CD4-positive, alpha-beta T cell (primary cell): ENCODE measurements at regions not wholly inside any gene's neighbourhood (a gene's known extent, or its start where the extent isn't known, plus 50 kb on each side); places are given as distances from the start of the nearest gene placed in this dataset.

Experiments used
- ATAC-seq: fragments of 200-7000 bp; cut with Tn5 transposase; one replicate; pipeline ENCODE4 v1.10.0; 2022; ENCODE audit warnings: mild to moderate bottlenecking; ENCODE audit not compliant: poor library complexity
- CTCF ChIA-PET: fragments of 350-600 bp; sonication (Branson Sonifier 250); formaldehyde crosslinking; loops from one replicate; lab custom pipeline; 2021; ENCODE audit warnings: antibody characterized with exemption, inconsistent platforms; lab: Charles Lee
- POLR2A ChIA-PET: fragments of 350-600 bp; sonication (Branson Sonifier 250); formaldehyde crosslinking; loops from one replicate; lab custom pipeline; 2021; ENCODE audit warnings: antibody characterized with exemption, inconsistent platforms; lab: Charles Lee
- DNase-seq, 14 experiments: peaks; one replicate each; pipeline ENCODE4 v3.0.0-alpha.2; 2013 to 2020; ENCODE audit warnings: mixed read lengths in 2 of 14
- H3K27ac ChIP-seq, 2 donors: one replicate each; pipeline versions ENCODE4 v1.5.1 to v1.7.0; 2013; ENCODE audit warnings: low read length in 2 of 2, low read depth in 1 of 2, mild to moderate bottlenecking in 1 of 2
- H3K27me3 ChIP-seq, 2 experiments: 1 replicate in 1 of 2; 2 replicates in 1 of 2; pipeline versions ENCODE4 v1.6.1 to v1.7.0; 2013; ENCODE audit warnings: low read length in 2 of 2, control low read depth in 1 of 2, mild to moderate bottlenecking in 1 of 2, moderate library complexity in 1 of 2; ENCODE audit not compliant: insufficient read depth in 2 of 2, control insufficient read depth in 1 of 2
- H3K36me3 ChIP-seq: one replicate; pipeline ENCODE4 v1.6.1; 2013; ENCODE audit warnings: low read length, control low read depth; ENCODE audit not compliant: insufficient read depth
- H3K4me1 ChIP-seq: one replicate; pipeline ENCODE4 v1.6.1; 2013; ENCODE audit warnings: low read length, control low read depth; ENCODE audit not compliant: insufficient read depth
- H3K4me3 ChIP-seq: one replicate; pipeline ENCODE4 v1.5.1; 2013; ENCODE audit warnings: mild to moderate bottlenecking, low read length, moderate library complexity
- H3K9me3 ChIP-seq, 2 experiments: 1 replicate in 1 of 2; 2 replicates in 1 of 2; pipeline versions ENCODE4 v1.6.1 to v1.7.0; 2013; ENCODE audit warnings: low read length in 2 of 2, mild to moderate bottlenecking in 2 of 2, control low read depth in 1 of 2, moderate library complexity in 1 of 2; ENCODE audit not compliant: control insufficient read depth in 1 of 2, insufficient read depth in 1 of 2
- H3K27ac Mint-ChIP-seq: one replicate; pipeline ENCODE4 v1.8.0; 2020; ENCODE audit warnings: mixed read lengths
- H3K27me3 Mint-ChIP-seq: one replicate; pipeline ENCODE4 v1.8.0; 2021; ENCODE audit warnings: mixed read lengths
- H3K36me3 Mint-ChIP-seq: one replicate; pipeline ENCODE4 v1.8.0; 2021; ENCODE audit warnings: low read depth, mixed read lengths
- H3K4me1 Mint-ChIP-seq: one replicate; pipeline ENCODE4 v1.8.0; 2021; ENCODE audit warnings: low read depth, mixed read lengths
- H3K4me3 Mint-ChIP-seq: one replicate; pipeline ENCODE4 v1.8.0; 2020; ENCODE audit warnings: mild to moderate bottlenecking, mixed read lengths
- H3K9me3 Mint-ChIP-seq: one replicate; pipeline ENCODE4 v1.8.0; 2020; ENCODE audit warnings: mixed read lengths
- intact Hi-C, 2 experiments: fragments of 100-400 bp; cut with DNase I in 1 of 2; cut with micrococcal nuclease in 1 of 2; formaldehyde crosslinking; loops; one replicate each; pipeline versions ENCODE4 v1.15.1 to v1.9.0; 2023 to 2025; cut with DNase I, micrococcal nuclease
- TF ChIP-seq, protein P1 (sequence below): fragments of 200-600 bp; IDR thresholded peaks from one replicate; pipeline ENCODE4 v1.8.0; 2022; ENCODE audit warnings: antibody characterized with exemption, mild to moderate bottlenecking

DNA sequence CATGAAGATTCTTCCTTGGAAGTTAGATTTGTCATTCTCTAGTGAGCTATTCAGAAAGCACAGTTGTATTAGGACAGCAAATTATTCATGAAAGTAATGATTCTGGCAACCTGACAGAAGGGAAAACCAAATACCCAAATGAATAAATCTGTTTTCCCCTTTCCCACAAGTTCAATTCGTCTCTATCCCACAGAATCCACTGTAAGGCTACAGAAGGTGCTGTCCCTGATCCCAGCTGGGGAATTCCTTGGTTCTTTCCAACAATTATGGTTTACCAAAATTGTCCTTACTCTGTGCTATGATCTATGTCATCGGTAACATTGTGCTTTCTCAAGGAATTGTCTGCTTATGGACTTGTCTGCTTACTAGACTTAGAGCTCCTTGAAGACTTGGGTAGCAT lies 104.2 kb downstream of the FASLG start:
- peaks cover 39% of the 10 kb centered on the region for H3K4me1 Mint-ChIP-seq
- POLR2A ChIA-PET = no interaction called here

DNA sequence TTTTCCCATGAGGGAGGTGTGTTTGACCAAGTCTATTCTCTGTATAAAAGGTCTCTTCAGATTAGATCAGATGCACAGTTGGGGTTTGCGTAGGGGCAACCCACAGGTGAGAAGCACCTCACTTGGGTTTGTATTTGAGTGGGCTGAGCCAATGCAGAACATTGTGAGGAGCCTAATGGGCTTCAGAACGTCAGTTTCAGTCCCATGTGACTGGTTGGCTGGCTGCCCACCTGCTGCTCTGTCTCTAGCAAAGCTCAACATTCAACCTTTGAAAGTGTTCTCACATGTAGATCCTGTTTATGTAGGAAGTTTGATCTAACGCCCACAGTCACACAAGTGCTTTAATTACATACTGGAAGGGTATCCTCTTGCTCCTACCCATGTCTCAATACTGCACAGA lies 105.5 kb downstream of the FASLG start:
- H3K4me3 ChIP-seq = no peak overlapping the region
- intact Hi-C loops = no loop called here
- POLR2A ChIA-PET = interaction anchor here (0.6 to 1.3 kb wide), 3 partner anchors 18 to 125 kb away, joined by 3 to 7 read pairs (median 4); no protein-coding TSS in a partner anchor
- H3K4me3 Mint-ChIP-seq = peak overlapping the region; percentile 30
- no peak overlapping the region for H3K27ac ChIP-seq
- CTCF ChIA-PET = no interaction called here
- no peaks in the 10 kb centered on the region for H3K27me3 ChIP-seq
- H3K36me3 Mint-ChIP-seq = no peaks in the 10 kb centered on the region
- no peaks in the 10 kb centered on the region for H3K27me3 Mint-ChIP-seq
- peak; percentile 91 for ATAC-seq
- H3K27ac Mint-ChIP-seq = peak overlapping the region; percentile 66
- H3K9me3 ChIP-seq = no peaks in the 10 kb centered on the region
- H3K4me1 ChIP-seq = peaks cover 13% of the 10 kb centered on the region
- no peaks in the 10 kb centered on the region for H3K9me3 Mint-ChIP-seq
- peaks cover 39% of the 10 kb centered on the region for H3K4me1 Mint-ChIP-seq
- no peaks in the 10 kb centered on the region for H3K36me3 ChIP-seq
- TF ChIP-seq, protein P1, sequence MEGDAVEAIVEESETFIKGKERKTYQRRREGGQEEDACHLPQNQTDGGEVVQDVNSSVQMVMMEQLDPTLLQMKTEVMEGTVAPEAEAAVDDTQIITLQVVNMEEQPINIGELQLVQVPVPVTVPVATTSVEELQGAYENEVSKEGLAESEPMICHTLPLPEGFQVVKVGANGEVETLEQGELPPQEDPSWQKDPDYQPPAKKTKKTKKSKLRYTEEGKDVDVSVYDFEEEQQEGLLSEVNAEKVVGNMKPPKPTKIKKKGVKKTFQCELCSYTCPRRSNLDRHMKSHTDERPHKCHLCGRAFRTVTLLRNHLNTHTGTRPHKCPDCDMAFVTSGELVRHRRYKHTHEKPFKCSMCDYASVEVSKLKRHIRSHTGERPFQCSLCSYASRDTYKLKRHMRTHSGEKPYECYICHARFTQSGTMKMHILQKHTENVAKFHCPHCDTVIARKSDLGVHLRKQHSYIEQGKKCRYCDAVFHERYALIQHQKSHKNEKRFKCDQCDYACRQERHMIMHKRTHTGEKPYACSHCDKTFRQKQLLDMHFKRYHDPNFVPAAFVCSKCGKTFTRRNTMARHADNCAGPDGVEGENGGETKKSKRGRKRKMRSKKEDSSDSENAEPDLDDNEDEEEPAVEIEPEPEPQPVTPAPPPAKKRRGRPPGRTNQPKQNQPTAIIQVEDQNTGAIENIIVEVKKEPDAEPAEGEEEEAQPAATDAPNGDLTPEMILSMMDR = no peak
- peak in 12 of 14 experiments; percentile 28 to 73 (median 58) for DNase-seq

More for the DNA sequence above, 104.2 kb downstream of the FASLG start:
- H3K4me3 ChIP-seq = no peak overlapping the region
- H3K4me1 ChIP-seq = peaks cover 13% of the 10 kb centered on the region
- no peaks in the 10 kb centered on the region for H3K36me3 ChIP-seq
- no peaks in the 10 kb centered on the region for H3K27me3 ChIP-seq
- intact Hi-C loops = no loop called here
- TF ChIP-seq, protein P1 = no peak
- ATAC-seq = no peak
- CTCF ChIA-PET = no interaction called here
- no peak overlapping the region for H3K27ac ChIP-seq
- no peak for DNase-seq
- H3K36me3 Mint-ChIP-seq = no peaks in the 10 kb centered on the region
- no peaks in the 10 kb centered on the region for H3K9me3 Mint-ChIP-seq
- no peak overlapping the region for H3K4me3 Mint-ChIP-seq
- no peaks in the 10 kb centered on the region for H3K9me3 ChIP-seq
- no peak overlapping the region for H3K27ac Mint-ChIP-seq
- H3K27me3 Mint-ChIP-seq = no peaks in the 10 kb centered on the region

DNA sequence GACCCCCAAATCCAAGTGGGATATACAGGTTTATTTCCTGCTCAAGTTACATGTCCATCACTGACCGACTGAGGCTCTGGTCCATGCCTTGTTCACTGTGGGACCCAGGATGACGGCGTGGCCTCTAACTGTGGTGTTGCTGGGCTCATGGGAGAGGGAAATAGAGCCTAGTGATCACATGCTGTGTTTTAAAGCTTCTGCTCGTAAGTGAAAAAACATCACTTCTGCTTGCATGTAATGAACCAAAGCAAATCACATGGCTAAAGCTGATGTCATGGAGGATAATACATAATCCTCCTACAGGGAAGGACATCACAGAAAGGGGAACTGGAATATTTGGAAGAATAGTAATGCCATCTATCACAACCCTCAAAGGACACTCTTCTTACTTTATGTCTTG lies 107.6 kb downstream of the FASLG start:
- CTCF ChIA-PET = no interaction called here
- no peak overlapping the region for H3K27ac ChIP-seq
- Mint-ChIP-seq H3K9me3 (no peaks in the 10 kb centered on the region), H3K27ac (no peak overlapping the region), H3K4me3 (no peak overlapping the region), H3K36me3 (no peaks in the 10 kb centered on the region), H3K4me1 (peaks cover 39% of the 10 kb centered on the region), H3K27me3 (no peaks in the 10 kb centered on the region)
- TF ChIP-seq, protein P1 = no peak
- no peaks in the 10 kb centered on the region for H3K27me3 ChIP-seq
- intact Hi-C loops = no loop called here
- no peaks in the 10 kb centered on the region for H3K9me3 ChIP-seq
- peaks cover 13% of the 10 kb centered on the region for H3K4me1 ChIP-seq
- no peak overlapping the region for H3K4me3 ChIP-seq
- H3K36me3 ChIP-seq = no peaks in the 10 kb centered on the region
- POLR2A ChIA-PET = no interaction called here
- DNase-seq = peak in 2 of 14 experiments; percentile 24 to 40
- no peak for ATAC-seq
